ENCODE measurements at regions not wholly inside any gene's neighbourhood (a gene's known extent, or its start where the extent isn't known, plus 50 kb on each side); places are given as distances from the start of the nearest gene placed in this dataset.

DNA sequence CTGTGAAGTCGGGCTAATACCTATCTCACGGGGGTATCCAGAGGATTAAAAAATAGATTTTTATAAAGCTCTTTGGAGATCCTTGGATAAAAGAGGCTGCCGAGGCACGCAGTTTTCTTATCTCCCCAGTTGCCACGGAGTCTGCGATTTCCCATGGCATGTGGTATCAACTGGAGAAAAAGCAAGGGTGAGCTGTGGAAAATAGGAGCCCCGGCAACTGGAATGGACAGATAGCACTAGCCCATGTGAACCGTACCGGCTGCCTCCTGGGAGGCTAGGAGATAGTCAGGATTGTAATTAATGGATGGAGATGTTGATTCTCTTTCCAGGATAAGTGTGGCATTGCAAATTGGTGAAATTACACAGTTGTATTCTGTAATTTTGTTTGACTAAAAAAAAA, 407.6 kb upstream of the KCNH7 start:
- TF ChIP-seq, protein P1, sequence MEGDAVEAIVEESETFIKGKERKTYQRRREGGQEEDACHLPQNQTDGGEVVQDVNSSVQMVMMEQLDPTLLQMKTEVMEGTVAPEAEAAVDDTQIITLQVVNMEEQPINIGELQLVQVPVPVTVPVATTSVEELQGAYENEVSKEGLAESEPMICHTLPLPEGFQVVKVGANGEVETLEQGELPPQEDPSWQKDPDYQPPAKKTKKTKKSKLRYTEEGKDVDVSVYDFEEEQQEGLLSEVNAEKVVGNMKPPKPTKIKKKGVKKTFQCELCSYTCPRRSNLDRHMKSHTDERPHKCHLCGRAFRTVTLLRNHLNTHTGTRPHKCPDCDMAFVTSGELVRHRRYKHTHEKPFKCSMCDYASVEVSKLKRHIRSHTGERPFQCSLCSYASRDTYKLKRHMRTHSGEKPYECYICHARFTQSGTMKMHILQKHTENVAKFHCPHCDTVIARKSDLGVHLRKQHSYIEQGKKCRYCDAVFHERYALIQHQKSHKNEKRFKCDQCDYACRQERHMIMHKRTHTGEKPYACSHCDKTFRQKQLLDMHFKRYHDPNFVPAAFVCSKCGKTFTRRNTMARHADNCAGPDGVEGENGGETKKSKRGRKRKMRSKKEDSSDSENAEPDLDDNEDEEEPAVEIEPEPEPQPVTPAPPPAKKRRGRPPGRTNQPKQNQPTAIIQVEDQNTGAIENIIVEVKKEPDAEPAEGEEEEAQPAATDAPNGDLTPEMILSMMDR (IDR thresholded peaks at IDR 0.05), result no peak
- no peak for TF ChIP-seq POLR2A (IDR thresholded peaks at IDR 0.05)
